Sigmoid colon (tissue), 4 donors: ENCODE measurements at regions not wholly inside any gene's neighbourhood (a gene's known extent, or its start where the extent isn't known, plus 50 kb on each side); places are given as distances from the start of the nearest gene placed in this dataset.

ENCODE experiments used
- POLR2A ChIP-seq, 2 donors: fragments of 450-650 bp; IDR thresholded peaks; one replicate each; pipeline ENCODE4 v1.6.1; 2016; ENCODE audit warnings: antibody characterized with exemption in 2 of 2, mild to moderate bottlenecking in 2 of 2, moderate library complexity in 2 of 2
- POLR2AphosphoS5 ChIP-seq, 4 donors: sonication (generic); formaldehyde crosslinking; IDR thresholded peaks; one replicate each; pipeline ENCODE4 v1.6.1; 2017; ENCODE audit warnings: antibody characterized with exemption in 4 of 4
- TF ChIP-seq, protein P1 (sequence below), 4 experiments: fragments of 450-650 bp in 3 of 4; fragments of 200-600 bp in 1 of 4; IDR thresholded peaks; one replicate each; pipeline ENCODE4 v1.5.1; 2016 to 2019; ENCODE audit warnings: antibody characterized with exemption in 4 of 4, mild to moderate bottlenecking in 3 of 4, moderate library complexity in 2 of 4

DNA sequence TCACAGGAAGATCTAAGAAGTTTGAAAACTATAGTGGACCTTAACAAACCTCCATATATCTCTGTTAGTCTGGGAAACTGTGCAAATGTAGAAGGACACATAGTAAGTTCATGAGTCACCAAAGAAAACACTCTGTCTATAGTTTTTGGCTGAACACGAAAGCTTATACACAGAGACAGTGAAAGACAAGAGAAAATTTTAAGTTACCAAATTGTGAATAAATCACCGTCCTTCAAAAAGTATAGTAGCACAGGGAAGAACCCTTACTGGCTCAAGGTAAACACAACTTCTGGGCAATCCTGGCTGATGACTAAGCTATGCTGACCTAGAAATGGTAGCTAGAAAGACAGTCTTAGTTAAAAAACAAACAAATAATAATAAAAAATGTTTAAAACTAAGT, 1057.9 kb downstream of the AMY1C start:
- TF ChIP-seq, protein P1, sequence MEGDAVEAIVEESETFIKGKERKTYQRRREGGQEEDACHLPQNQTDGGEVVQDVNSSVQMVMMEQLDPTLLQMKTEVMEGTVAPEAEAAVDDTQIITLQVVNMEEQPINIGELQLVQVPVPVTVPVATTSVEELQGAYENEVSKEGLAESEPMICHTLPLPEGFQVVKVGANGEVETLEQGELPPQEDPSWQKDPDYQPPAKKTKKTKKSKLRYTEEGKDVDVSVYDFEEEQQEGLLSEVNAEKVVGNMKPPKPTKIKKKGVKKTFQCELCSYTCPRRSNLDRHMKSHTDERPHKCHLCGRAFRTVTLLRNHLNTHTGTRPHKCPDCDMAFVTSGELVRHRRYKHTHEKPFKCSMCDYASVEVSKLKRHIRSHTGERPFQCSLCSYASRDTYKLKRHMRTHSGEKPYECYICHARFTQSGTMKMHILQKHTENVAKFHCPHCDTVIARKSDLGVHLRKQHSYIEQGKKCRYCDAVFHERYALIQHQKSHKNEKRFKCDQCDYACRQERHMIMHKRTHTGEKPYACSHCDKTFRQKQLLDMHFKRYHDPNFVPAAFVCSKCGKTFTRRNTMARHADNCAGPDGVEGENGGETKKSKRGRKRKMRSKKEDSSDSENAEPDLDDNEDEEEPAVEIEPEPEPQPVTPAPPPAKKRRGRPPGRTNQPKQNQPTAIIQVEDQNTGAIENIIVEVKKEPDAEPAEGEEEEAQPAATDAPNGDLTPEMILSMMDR (IDR thresholded peaks at IDR 0.05): no peak
- TF ChIP-seq POLR2A (IDR thresholded peaks at IDR 0.05) (no peak), POLR2AphosphoS5 (IDR thresholded peaks at IDR 0.05) (no peak)
